RCC 7860 (cell line): ENCODE measurements at regions not wholly inside any gene's neighbourhood (a gene's known extent, or its start where the extent isn't known, plus 50 kb on each side); places are given as distances from the start of the nearest gene placed in this dataset.
"Not testable (repeated sequence)": the region's sequence is repeated elsewhere in the genome, so short reads cannot be mapped to it uniquely, and the experiment has no call there.

ENCODE experiments used
- DNase-seq: peaks from one replicate; pipeline ENCODE4 v3.0.0-alpha.2; 2015; ENCODE audit warnings: low spot score
- FAIRE-seq: peaks from 2 replicates; lab custom pipeline; 2012; peaks lifted over from hg19 to GRCh38; lab: Jason Lieb, UNC

DNA sequence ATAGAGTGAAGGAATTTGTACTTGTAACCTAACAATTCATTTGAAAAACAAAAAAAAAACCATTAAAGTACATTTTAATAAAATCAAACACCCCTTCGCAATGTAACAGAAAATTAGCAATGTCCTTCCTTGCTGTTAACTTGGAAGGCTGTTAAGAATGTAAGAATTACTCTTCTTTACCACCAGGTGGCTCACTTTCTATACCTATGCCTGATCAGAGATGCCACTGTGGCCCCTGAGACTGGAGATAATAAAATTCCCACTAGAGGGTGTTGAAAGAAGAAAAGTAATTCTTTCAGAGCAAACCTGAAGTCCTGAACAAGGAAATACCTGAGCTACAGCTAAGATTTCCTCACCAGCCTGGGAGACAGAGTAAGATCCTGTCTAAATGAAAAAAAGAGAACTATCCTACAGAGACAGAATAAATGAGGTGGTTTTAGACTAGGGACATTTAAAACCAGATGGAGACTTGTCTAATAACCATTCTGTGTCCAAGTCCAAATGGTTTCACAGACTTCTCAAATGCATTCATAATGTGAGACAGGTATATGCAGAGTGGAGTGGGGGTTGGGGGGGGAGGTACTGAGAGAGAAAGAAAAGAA, 1089.3 kb downstream of the FAM181B start:
- DNase-seq (peak; percentile 51), FAIRE-seq (peak; percentile 71)

DNA sequence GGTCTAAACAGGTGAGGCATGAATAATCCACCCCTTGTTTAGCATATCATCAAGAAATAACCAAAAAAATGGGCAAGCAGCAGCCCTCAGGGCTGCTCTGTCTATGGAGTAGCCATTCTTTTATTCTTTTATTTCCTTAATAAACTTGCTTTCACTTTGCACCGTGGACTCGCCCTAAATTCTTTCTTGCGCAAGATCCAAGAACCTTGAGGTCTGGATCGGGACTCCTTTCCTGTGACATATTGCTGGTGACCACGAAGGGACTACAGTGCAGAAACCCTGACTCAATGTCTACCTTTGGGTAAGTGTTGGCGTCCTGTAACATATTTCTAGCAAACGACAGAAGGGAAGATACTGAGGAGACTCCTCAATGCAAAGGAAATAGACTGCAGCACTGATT, 1099.2 kb downstream of the FAM181B start:
- FAIRE-seq (no peak), DNase-seq (no peak)

DNA sequence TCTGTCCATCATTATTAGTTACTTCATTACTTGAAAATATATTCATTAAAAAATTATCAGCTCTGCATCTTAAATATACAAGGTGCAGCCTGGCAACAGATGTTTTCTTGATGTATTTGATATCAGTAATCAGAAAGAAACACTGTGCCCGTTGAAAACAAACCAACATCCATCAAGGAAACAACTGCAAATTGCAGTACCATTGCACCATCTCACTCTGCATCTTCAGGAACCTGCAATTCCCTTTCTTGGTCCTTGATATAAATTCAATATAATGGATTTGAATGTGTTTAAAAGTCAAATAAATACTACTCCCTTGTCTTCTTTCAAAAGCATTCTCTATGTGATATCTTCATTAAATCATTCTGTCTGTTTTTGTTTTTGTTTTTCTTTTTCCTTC, 1131.2 kb downstream of the FAM181B start:
- FAIRE-seq = no peak
- DNase-seq = no peak

DNA sequence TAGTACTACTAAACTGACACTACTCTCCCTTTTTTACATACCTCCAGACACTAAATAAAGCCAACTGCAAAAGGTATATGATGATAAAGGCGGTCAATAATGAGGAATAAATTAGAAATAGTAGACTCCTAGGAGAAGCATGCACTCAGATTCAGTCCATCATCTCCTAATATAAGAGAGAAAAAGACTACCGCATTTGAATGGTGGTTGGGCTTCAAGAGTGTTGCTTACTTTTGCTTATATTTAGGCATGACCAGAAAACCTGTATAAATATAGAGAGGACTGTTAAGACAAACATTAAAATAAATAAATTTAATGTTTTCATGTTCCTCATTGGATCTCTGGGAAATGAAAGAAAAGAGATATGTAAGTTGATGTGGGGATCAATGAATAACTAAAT, 1137.0 kb downstream of the FAM181B start:
- FAIRE-seq = no peak
- DNase-seq = no peak

DNA sequence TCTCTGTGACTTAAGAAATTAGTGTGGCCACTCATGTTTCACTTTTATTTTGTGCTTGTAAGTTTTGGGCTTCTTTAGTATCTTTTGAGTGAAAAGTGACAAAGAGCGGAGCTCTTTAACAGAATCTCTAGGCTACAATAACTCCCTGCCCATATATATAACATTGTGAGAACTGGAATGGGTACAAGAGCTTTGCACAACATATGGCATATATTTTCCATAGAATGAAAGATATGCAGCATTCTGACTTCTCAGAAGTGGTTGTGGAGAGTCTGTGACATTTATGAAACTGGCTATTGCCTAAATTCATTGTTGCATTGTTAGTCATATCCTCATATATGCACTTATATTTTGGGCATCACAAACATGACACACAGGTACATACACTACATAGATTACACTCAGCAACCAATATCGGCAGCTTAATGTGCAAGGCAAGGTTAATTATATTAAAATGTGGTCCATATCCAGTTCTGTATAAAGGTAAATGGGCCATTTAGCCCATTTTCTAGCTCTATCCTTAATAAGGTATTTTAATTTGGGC, 1148.2 kb downstream of the FAM181B start:
- FAIRE-seq (no peak), DNase-seq (no peak)

DNA sequence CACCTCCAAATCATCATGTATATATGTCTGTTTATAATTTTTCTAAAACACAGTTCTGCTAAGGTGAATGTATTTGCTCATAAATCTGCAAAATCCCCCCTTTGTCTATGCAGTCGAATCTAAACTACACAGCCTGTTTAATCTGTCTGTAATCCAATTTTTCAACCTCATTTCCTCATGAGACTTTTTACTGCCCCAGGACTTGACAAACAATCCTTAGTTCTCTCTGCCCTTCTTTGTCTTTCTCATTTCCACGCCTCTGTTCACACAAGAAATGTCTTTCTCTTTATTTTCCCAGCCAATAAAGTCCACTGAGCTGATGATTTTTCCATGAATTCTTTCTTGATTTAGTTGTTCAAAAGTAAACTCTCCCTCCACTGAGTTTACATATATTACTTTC, 1154.3 kb downstream of the FAM181B start:
- DNase-seq (no peak), FAIRE-seq (no peak)

DNA sequence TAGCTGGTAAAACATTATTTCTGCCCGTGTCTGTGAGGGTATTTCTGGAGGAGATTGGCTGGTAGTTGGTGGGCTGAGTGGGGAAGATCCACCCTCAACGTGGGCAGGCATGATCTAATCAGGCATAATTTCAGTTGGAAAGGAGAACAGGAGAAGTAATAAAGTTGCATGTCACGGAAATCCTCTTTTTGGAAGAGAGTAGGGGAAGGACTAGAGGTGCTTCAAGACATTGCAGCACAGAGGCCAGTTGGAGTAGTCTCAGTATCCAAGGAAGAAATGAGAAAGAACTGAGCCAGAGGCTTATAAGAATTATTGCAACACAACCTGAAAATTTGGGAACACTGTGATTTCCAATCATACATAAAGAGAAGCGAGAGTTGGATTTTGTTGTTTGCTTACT, 1155.1 kb downstream of the FAM181B start:
- FAIRE-seq (no peak), DNase-seq (no peak)

DNA sequence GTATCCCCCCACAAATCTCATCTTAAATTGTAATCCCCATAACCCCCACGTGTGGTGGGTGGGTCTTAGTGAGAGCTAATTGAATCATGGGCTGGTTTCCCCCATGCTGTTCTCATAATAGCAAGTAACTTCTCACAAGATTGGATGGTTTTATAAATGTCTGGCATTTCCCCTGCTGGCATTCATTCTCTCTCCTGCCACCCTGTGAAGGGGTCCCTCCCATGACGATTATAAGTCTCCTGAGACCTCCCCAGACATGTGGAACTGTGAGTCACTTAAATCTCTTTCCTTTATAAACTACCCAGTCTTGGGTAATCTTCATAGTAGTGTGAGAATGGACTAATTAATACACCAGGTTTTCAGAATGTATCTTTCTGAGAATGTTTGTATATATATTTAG, 1159.4 kb downstream of the FAM181B start:
- DNase-seq (no peak), FAIRE-seq (no peak)

DNA sequence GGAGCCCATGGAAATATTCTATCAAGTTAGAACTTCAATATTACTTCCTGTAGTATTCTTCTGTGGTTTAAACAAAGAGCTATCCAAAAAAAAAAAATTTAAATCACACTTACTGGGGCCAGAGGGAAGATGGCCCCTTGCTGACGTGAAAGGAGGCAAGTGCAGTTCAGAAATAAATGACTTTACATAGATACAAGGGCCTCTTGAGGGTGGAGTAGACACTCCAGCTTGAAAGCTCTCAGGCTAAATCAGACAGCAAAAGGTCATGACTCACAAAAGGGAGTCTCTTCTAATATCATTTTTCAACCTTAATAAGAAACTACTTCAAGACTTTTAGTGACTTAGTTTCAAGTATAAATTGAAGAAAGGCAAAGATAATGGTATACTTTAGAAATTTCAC, 1160.3 kb downstream of the FAM181B start:
- FAIRE-seq = no peak
- DNase-seq = no peak

DNA sequence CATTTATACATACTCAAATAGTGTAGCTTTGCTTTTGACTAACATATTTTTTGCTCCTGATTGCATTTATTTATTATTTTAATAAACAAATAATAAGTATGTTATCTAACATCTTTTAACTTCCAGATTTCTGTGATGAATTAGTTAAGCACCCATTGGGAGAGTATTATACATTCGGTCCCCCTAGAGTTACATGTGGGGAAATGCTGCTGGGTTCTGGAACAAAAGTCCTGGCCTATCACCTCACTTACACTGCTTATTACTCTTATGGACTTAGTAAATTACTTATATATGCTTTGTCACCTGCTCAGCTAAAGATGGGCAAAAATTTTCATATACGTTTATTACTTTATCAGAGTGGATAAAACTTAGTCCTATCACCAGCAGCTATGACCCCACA, 1163.0 kb downstream of the FAM181B start:
- no peak for FAIRE-seq
- DNase-seq = no peak

DNA sequence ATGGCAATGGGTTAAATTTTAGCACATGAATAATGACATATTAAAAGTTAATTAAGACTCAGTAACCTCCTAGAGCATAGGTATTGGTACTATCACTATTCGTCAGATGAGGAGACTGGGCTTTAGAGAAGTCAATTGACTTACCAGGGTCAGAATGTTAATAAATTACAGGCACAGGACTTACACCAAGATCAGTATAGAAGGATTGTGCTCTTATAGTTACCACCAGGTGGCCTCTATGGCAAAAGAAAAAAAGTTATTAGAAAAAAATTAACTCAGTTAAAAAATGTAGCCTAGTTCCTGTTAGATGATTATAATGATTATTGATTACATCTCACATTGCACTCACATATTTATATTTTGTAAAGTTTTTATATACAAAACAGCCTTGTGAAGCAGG, 1163.7 kb downstream of the FAM181B start:
- FAIRE-seq (no peak), DNase-seq (no peak)

DNA sequence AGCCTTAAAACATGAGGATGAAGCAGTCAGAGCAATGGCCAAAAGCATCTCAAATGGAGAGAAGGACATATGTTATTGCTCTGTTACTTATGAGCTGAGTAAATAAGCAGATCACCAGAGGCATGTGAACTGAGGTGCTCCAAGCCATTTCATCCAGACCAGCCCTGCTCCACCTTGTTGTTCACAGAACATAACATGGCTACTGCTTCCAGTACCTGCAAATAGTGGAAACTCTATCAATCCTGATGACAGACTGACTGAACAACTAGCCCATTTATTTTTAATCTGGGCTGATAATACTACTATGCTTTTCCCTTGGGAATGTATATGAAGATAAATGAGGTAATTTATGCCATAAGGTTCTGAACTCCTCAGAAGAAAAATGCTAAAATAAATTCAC, 1164.7 kb downstream of the FAM181B start:
- DNase-seq (no peak), FAIRE-seq (no peak)

DNA sequence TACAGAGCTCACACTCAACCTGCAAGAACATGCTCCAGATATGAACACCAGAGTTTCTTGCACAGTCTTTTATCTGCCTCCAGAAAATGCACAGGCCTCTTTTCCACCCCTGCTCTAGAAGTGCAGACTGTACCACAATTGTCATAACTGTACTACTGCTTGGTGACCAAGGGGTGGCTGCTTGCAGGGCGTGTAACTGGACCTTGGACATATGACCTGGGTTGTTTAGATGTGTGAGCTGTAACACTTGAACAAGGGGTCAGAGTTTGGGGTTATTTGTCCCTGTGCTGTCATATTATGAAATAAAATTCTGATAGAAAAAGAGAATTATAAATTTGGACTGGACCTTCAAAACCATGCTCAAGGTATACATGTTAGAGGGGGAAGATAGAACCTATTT, 1185.5 kb downstream of the FAM181B start:
- DNase-seq (no peak), FAIRE-seq (no peak)

DNA sequence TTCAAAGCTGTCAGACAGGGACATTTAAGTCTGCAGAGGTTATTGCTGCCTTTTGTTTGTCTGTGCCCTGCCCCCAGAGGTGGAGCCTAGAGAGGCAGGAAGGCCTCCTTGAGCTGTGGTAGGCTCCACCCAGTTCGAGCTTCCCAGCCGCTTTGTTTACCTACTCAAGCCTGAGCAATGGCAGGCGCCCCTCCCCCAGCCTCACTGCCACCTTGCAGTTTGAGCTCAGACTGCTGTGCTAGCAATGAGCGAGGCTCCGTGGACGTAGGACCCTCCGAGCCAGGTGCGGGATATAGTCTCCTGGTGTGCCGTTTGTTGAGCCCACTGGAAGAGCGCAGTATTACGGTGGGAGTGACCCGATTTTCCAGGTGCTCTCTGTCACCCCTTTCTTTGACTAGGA, 1193.9 kb downstream of the FAM181B start:
- not testable (repeated sequence) for FAIRE-seq, DNase-seq

DNA sequence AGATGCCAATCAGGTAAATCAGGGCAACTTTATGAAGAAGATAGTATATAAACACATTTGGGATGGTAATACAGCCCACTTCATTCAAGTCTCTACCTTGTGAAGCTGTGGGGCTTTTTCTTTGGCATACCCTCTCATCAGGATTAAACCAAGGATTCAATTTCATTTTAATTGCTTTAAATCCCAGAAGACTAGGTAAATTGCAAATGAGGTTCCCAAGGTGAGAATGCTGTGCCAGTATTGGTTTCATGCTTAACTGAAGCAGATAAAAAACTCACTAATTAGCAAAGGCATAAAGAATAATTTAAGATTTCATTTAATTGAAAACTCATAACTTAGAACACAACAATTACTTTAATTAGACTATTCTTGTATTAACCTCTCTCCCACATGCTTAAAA, 1218.1 kb downstream of the FAM181B start:
- FAIRE-seq (no peak), DNase-seq (no peak)

DNA sequence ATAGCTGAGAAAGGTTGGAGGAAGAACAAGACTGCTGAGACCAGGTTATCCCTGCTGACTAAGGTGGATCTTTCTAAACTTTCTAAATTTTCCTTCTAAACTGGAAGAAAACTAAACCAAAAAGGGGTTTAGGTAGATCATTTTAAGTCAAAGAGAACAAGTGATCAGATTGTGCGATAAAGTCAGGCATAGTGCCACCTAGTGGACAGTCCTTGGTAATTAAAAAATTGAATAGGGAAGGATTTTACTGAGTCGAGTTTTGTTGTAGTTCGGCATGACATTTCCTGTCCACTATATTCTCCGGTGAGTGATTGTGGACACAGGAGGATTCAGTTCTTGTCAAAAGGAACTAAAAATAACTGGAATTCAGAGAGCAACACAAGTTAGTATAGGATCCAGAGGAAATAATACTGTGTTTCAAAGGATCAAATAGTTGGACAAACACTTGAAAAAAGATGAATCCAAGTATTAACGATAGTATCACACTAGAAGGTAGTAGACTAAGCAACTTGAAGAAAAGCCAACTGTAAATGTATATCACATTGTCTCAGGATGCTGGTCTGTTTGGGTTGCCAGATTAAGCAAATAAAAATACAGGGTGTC, 1236.4 kb downstream of the FAM181B start:
- peak; percentile 30 for DNase-seq
- peak; percentile 37 for FAIRE-seq

DNA sequence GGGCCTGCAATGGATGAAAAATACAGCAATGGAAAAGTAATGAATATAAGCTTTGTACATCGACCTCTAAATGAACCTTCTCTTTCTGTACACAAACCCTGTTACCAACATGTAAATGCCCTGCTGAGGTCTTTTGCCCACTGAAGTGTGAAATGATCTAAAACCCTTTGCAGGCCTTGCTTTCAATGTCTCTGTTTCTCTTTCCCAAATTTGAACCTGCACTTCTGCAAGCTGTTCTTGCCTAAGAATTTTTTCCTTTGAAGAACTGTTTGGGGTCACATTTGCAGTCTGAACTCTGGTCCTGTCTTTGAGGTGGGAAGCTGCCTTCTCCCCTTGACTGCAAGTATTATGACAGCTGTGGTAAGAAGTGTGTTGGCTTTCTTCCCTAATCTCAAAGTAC, 1237.1 kb downstream of the FAM181B start:
- no peak for FAIRE-seq

DNA sequence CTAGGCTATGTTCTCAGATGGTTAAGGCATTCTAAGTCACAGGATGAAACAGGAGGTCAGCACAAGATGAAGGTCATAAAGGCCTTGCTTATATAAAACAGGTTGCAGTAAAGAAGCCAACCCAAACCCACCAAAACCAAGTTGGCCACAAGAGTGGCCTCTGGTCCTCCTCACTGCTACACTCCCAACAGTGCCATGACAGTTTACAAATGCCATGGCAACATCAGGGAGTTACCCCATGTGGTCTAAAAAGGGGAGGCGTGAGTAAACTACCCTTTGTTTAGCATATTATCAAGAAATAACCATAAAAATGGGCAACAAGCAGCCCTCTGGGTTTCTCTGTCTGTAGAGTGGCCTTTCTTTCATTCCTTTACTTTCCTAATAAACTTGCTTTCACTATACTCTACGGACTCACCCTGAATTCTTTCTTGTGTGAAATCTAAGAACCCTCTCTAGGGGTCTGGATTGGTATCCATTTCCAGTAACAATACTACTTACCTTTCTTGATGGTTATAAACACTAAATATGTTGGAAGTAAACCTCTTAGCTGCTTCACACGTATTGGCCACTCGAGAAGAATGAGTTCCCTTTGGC, 1237.9 kb downstream of the FAM181B start:
- no peak for FAIRE-seq
- DNase-seq = no peak

More for the DNA sequence above, 1237.1 kb downstream of the FAM181B start:
- no peak for DNase-seq

DNA sequence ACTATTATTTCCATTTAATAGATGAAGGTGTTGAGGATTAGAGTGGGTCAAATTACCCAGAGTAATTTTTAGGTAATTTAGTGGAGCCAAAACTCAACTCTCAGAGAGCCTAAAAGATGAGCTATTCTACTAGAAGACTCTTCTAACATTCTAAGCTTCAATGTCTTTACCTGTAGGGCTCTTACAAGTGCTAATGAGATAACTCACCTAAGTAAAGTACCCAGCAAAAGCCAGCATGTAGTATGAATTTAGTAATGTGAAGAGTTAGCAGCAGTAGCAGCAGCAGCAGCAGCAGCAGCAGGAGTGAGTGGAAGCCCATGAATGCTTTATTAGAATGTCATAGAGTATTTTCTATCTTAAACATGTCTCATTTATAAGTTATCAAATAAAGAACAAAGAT, 1239.2 kb downstream of the FAM181B start:
- DNase-seq (no peak), FAIRE-seq (no peak)

DNA sequence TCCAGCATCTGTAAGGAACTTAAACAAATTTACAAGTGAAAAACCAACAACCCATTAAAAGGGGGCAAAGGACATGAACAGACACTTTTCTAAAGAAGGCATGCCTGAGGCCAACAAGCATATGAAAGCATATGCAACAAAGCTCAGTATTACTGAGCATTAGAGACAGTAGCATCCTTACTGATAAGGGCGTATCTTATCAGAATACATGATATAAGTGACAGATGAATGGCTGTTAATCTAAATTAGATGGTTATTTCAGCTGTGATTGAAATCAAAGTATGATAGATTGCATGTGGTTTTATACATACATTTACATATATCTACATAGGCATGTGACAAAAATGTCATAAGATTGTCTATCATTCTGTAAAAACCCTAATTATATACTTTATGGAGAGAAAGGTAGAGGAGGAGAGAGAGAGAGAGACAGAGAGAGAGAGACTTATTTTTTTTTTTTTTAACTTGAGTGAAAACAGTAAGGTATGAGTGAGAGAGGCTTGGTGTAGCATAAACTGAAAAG, 1240.7 kb downstream of the FAM181B start:
- DNase-seq (no peak), FAIRE-seq (no peak)

DNA sequence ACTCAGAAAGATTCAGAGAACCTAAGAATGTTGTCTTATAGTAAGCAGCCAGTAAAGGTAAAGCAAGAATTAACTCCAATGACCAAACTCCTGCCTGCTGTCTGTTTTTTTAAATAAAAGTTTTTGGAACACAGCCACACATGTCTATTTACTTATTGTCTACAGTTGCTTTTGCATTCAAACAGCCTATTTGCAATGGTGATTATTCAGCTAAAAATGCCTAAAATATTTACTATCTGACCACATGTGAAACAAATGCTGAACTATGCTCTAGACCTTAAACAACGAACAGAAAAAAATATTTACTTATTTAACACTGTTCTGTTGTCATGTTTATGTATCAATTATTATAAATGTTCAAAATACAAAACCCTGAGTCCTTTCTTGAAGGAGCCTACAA, 1246.6 kb downstream of the FAM181B start:
- no peak for FAIRE-seq
- DNase-seq = no peak

DNA sequence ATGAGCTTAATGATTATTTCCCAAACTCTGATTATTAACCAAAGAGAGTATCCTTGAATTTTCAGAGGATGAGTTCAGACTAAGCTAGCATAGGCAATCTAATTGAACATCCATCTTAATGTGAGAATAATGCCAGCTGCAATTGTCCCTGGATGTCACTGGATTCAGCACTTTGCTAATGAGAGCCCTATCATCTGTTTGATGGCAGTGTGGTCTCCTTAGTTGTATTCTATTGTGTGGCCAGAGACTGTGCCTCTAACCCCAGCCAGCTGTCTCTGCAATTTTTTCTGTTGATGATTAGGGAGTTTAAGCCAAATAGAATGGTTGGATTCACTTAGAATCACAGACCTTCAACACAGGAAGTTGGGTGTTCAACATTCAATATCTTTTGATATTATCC, 1249.5 kb downstream of the FAM181B start:
- DNase-seq = no peak
- no peak for FAIRE-seq
